Peyer's patch (tissue), 4 donors: ENCODE measurements at regions not wholly inside any gene's neighbourhood (a gene's known extent, or its start where the extent isn't known, plus 50 kb on each side); places are given as distances from the start of the nearest gene placed in this dataset.

Source experiments
- CTCF ChIP-seq, 6 experiments: fragments of 450-650 bp in 4 of 6; fragments of 200-600 bp in 2 of 6; sonication (generic) in 1 of 6; IDR thresholded peaks; one replicate each; pipeline ENCODE4 v1.5.1; 2017 to 2019; ENCODE audit warnings: antibody characterized with exemption in 6 of 6, mild to moderate bottlenecking in 3 of 6, moderate library complexity in 1 of 6
- POLR2A ChIP-seq, 2 donors: fragments of 450-650 bp; IDR thresholded peaks; one replicate each; pipeline ENCODE4 v1.5.1; 2017; ENCODE audit warnings: antibody characterized with exemption in 2 of 2, mild to moderate bottlenecking in 2 of 2, moderate library complexity in 2 of 2

- TF ChIP-seq CTCF (IDR thresholded peaks at IDR 0.05) (no peak), POLR2A (IDR thresholded peaks at IDR 0.05) (no peak)
These were observed 317.0 kb upstream of the RPS23 start for GRCh38 chr5:82595113-82595512.
